Stimulated activated effector memory CD8-positive, alpha-beta T cell treated with anti-CD3 and anti-CD28 coated beads, Interleukin-12 subunit alpha, Interleukin-12 subunit beta, amount 100 ng/mL, for 72 hours (primary cell): ENCODE measurements at regions not wholly inside any gene's neighbourhood (a gene's known extent, or its start where the extent isn't known, plus 50 kb on each side); places are given as distances from the start of the nearest gene placed in this dataset.
"Not testable (repeated sequence)": the region's sequence is repeated elsewhere in the genome, so short reads cannot be mapped to it uniquely, and the experiment has no call there.

Experiments used
- ATAC-seq: fragments of 150-1000 bp; cut with Tn5 transposase; 2 replicates; pipeline ENCODE4 v1.10.0; 2021
- DNase-seq, 2 donors: peaks; one replicate each; pipeline ENCODE4 v3.0.0; 2021 to 2022; ENCODE audit warnings: low spot score in 2 of 2
- H3K27ac Mint-ChIP-seq: one replicate; pipeline ENCODE4 v1.8.0; 2022; ENCODE audit warnings: mild to moderate bottlenecking, mixed read lengths
- H3K36me3 Mint-ChIP-seq: one replicate; pipeline ENCODE4 v1.8.0; 2022; ENCODE audit warnings: mild to moderate bottlenecking, mixed read lengths
- H3K4me1 Mint-ChIP-seq: one replicate; pipeline ENCODE4 v1.8.0; 2022; ENCODE audit warnings: mixed read lengths
- H3K4me3 Mint-ChIP-seq: one replicate; pipeline ENCODE4 v1.8.0; 2022; ENCODE audit warnings: mild to moderate bottlenecking, mixed read lengths
- H3K9me3 Mint-ChIP-seq: one replicate; pipeline ENCODE4 v1.8.0; 2022; ENCODE audit warnings: mixed read lengths

DNA sequence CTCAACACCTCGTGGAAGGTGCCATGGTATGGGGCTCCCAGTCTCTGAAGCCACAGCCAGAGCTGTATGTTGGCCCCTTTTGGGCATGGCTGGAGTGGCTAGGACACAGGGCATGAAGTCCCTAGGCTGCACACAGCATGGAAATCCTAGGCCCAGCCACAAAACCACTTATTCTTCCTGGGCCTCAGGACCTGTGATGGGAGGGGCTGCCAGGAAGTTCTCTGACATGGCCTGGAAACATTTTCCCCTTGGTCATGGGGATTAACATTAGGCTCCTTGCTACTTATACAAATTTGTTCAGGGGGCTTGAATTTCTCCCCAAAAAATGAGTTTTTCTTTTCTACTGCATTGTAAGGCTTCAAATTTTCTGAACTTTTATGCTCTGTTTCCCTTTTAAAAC lies 2091.2 kb upstream of the ACO1 start:
- H3K9me3 Mint-ChIP-seq: peaks cover 7% of the 10 kb centered on the region
- H3K27ac Mint-ChIP-seq: no peak overlapping the region
- no peak overlapping the region for H3K4me3 Mint-ChIP-seq
- no peaks in the 10 kb centered on the region for H3K36me3 Mint-ChIP-seq
- no peak for ATAC-seq
- no peak for DNase-seq
- no peaks in the 10 kb centered on the region for H3K4me1 Mint-ChIP-seq

DNA sequence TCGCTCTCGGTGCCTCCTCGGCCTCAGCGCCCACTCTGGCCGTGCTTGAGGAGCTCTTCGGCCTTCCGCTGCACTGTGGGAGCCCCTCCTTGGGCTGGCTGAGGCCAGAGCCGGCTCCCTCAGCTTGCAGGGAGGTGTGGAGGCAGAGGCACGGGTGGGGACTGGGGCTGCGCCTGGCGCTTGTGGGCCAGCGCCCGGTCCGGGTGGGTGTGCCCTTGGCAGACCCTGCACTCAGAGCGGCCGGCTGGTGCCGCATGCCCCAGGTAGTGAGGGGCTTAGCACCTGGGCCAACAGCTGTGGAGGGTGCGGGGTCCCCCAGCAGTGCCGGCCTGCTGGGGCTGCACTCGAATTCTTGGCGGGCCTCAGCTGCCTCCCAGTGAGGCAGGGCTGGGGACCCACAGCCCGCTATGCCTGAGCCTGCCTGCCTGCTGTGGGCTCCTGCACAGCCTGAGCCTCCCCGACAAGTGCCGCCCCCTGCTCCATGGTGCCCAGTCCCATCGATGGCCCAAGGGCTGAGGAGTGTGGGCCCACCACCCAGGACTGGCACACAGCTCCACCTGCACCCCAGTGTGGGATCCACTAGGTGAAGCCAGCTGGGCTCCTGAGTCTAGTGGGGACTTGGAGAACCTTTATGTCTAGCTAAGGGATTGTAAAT lies 2085.2 kb upstream of the ACO1 start:
- DNase-seq (no peak), ATAC-seq (peak; percentile 32)
- no peak overlapping the region for H3K4me3 Mint-ChIP-seq
- peaks cover 5% of the 10 kb centered on the region for H3K9me3 Mint-ChIP-seq
- H3K36me3 Mint-ChIP-seq: no peaks in the 10 kb centered on the region
- H3K27ac Mint-ChIP-seq: no peak overlapping the region
- H3K4me1 Mint-ChIP-seq: no peaks in the 10 kb centered on the region

DNA sequence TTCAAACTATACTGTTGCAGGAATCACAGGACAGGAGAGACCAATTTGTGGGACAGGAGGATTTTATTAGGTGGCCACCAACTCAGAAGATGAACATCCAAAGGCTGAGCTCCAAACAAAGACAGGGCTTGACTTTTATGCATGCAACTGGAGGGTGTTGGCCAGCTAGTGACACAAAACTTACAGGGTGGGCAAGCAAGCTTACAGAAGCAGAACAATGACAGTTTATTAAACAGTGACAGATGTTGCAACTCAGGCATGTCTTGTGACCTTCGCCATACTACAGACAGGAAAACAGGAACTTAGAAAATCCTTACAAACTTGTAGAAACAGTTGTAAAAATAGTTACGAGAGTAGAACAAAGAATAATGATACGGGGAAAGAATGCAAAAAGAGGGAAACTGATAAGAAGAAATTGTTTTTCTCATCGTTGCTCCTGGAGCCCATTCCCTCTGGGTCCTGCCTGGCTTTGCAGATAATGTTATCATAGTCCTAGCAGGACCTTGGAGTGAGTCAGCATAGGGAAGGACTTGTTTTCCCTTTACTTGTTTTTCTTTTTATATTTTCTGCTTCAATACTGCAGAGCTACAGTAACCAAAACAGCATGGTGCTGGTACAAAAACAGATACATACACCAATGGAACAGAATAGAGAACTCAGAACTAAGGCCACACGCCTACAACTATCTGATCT lies 2083.0 kb upstream of the ACO1 start:
- Mint-ChIP-seq H3K4me3 (no peak overlapping the region), H3K9me3 (peaks cover 3% of the 10 kb centered on the region), H3K4me1 (no peaks in the 10 kb centered on the region), H3K27ac (no peak overlapping the region), H3K36me3 (no peaks in the 10 kb centered on the region)
- no peak for ATAC-seq
- DNase-seq: no peak

DNA sequence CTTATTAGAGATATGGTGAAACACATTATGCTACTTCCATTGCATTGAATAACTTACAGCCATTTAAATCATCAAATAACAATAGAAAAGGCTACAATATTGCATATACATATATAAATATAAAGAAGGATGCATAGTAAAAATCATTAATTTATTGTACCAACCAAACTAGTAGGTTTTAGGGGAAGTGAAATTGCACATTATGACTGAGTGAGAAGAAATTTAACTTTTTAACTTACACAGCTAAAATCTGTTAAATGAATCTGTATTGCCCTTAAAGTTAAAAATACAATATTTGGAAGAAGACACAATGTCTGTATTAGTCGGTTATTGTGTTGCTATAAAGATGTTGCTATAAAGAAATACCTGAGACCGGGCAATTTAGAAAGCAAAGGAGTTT lies 2073.7 kb upstream of the ACO1 start:
- DNase-seq (no peak), ATAC-seq (no peak)
- Mint-ChIP-seq H3K36me3 (no peaks in the 10 kb centered on the region), H3K27ac (no peak overlapping the region), H3K4me1 (no peaks in the 10 kb centered on the region), H3K9me3 (peaks cover 9% of the 10 kb centered on the region), H3K4me3 (no peak overlapping the region)

DNA sequence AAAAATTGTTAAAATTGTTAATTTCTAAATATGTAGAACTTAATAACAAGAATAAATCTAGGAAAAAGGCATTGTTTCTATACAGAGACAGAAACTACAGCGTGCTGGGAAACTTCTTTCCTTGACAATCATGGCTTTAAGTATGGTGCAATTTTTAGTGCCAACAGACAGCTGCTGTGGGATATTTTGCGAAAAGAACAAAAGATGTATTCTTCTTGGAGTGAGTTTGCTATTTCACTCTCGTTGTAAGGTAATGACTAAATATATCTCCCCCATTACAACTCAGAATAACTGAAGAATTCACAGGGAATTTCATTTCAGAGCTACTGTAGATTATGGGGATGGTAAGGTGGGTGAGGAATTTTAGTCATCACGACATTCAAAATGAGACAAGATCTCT lies 2055.0 kb upstream of the ACO1 start:
- no peak for ATAC-seq
- H3K9me3 Mint-ChIP-seq: peaks cover 4% of the 10 kb centered on the region

DNA sequence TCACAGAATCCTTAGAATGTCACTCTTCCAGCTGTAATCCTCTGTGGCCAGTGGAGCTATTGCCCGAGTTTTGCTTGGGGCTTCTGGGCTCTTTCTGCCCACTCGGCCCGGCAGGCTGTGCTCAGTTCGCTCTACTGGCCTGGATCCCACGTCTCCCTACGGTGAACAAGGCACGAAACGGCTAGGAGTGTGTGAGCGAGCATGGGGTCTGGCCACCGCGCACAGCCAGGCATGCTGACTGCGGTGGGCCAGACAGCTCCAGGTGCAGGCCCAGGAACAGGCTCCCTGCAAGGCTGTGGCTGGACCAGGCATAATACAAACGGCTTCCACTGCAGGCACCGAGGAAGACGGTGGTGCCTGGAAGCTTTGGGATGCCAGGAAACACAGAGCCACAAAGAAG lies 2035.5 kb upstream of the ACO1 start:
- Mint-ChIP-seq H3K27ac (no peak overlapping the region), H3K4me1 (no peaks in the 10 kb centered on the region), H3K4me3 (no peak overlapping the region), H3K36me3 (no peaks in the 10 kb centered on the region), H3K9me3 (peaks cover 12% of the 10 kb centered on the region)
- DNase-seq: no peak
- no peak for ATAC-seq

More for the DNA sequence above, 2055.0 kb upstream of the ACO1 start:
- Mint-ChIP-seq H3K4me1 (no peaks in the 10 kb centered on the region), H3K36me3 (no peaks in the 10 kb centered on the region), H3K4me3 (no peak overlapping the region), H3K27ac (no peak overlapping the region)
- no peak for DNase-seq

DNA sequence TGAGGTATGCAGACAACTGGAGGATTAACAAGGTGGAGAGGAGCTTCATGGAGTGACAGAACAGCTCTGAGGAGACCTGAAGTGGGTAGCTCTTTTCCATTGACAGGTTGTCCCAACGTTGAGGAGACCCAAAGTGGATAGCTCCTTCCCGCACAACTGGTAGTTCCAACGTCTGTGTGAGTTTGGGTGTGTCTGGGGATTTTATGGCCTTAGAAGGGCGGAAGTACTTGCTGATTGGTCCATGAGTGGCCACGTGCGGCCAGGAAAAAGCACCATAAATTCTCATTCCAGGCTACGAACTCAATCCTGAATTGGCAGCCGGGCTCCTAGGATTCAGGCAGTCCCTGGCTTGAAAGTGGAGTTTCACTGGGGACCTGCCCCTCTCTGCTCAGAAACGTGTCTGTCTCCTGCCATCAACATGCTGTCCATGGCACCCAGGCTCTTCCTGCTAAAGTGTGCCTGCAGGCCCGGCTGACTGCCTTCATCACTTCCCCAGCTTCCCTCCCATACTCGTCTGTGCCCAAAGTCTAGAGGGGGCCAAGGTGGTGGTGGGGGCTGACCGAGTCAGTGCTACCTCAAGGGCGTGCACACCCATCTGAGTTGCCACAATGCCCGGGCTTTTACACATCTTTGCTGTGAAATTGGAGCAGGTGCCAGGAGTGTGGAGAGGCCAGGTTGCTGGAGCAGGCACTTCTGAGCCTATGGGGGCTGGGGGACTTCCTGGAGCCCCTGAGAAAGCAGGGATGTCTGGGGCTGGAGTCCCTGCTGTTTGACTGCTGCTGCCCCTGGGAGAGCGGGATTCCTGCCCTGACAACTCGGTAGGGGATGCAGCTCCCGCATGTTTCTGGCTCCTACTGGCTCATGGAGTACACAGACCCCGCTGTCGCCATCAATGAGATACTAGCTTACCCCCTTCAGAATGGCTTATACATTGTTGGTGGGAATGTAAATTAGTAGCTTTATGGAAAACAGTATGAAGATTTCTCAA lies 2034.6 kb upstream of the ACO1 start:
- H3K36me3 Mint-ChIP-seq: no peaks in the 10 kb centered on the region
- no peak for DNase-seq
- no peak overlapping the region for H3K4me3 Mint-ChIP-seq
- H3K27ac Mint-ChIP-seq: no peak overlapping the region
- peaks cover 12% of the 10 kb centered on the region for H3K9me3 Mint-ChIP-seq
- no peaks in the 10 kb centered on the region for H3K4me1 Mint-ChIP-seq
- ATAC-seq: no peak

DNA sequence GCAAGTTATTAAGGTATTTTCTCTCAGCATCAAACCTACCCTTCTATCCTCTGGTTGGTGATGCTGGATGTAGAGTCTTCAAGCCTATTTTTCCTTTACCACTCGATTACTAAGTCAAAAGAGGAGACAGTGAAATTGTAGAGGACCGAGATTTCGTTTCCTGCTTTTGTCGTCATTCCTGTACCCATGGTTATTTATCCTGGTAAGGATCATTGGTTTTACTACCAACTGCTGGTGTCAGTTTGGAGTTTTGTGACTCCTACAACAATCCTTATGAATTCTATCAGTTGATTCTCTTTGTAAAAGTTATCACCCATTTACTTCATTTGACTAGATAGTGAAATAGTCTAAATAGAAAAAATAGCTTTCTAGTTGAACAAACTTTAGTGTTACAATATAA lies 2028.2 kb upstream of the ACO1 start:
- Mint-ChIP-seq H3K9me3 (peaks cover 4% of the 10 kb centered on the region), H3K36me3 (no peaks in the 10 kb centered on the region), H3K4me3 (no peak overlapping the region), H3K27ac (no peak overlapping the region), H3K4me1 (no peaks in the 10 kb centered on the region)
- ATAC-seq: no peak
- no peak for DNase-seq

DNA sequence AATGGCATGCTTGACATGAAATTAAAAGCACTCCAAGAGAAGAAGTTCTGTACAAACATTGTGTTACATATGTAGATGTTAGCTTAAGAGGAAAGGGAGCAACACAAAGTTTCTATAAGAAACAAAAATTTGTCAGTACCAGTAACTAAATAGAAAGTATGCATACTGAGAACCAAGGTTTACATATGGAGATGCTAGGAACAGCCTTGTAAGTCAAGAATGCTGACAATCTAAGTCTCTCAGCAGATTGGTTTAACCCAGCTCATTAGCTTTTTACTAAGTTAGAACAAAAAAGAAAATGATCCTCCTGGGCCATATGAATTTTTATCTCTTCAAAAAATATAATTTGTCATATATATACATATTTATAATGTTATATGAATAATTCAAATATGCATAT lies 2022.1 kb upstream of the ACO1 start:
- DNase-seq (no peak), ATAC-seq (no peak)
- Mint-ChIP-seq H3K27ac (no peak overlapping the region), H3K4me1 (no peaks in the 10 kb centered on the region), H3K36me3 (no peaks in the 10 kb centered on the region), H3K4me3 (no peak overlapping the region), H3K9me3 (peaks cover 4% of the 10 kb centered on the region)

DNA sequence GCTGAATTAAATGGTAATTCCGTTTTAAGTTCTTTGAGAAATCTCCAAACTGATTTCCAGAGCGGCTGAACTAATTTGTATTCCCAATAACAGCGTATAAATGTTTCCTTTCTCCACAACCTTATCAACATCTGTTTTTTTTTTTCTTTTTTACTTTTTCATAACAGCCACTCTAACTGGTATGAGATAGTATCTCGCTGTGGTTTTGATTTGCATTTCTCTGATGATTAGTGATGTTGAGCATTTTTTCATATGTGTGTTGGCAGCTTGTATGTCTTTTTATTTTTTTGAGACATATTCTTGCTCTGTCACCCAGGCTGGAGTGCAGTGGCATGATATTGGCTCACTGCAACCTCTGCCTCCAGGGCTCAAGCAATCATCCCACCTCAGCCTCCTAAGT lies 2018.3 kb upstream of the ACO1 start:
- H3K4me1 Mint-ChIP-seq: not testable (repeated sequence)

DNA sequence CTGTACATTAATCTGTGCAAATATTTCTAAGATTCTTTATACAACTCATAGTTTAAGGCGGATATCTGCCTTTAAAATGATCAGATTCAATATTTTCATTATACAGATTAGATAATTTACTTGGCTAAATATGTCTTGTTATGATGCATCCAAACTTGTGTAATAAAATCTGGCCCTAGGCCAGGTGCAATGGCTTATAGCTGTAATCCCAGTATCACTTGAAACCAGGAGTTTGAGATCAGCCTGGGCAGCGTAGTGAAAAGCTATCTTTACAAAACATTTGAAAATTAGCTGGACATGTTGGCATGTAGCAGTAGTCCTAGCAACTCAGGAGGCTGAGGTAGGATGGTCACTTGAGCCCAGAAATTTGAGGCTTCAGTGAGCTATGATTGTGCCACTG lies 2002.2 kb upstream of the ACO1 start:
- no peak for DNase-seq

More for the DNA sequence above, 2018.3 kb upstream of the ACO1 start:
- H3K36me3 Mint-ChIP-seq, ATAC-seq, H3K4me3 Mint-ChIP-seq, H3K27ac Mint-ChIP-seq, DNase-seq, H3K9me3 Mint-ChIP-seq: not testable (repeated sequence)

DNA sequence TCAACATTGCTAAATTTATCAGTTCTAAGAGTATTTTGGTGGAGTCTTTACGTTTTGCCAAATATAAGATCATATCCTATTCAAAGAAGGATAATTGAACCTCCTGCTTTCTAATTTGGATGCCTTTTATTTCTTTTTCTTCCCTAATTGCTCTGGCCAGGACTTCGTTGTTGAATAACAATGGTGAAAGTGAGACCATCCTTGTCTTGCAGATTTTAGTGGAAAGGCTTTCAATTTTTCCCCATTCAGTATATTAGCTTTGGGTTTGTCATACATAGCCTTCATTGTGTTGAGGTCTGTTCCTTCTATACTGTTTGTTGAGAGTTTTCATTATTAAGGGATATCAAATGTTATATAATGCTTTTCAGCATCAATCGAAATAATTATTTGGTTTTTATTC lies 1974.2 kb upstream of the ACO1 start:
- no peak for ATAC-seq
- no peaks in the 10 kb centered on the region for H3K4me1 Mint-ChIP-seq
- H3K27ac Mint-ChIP-seq: no peak overlapping the region
- H3K4me3 Mint-ChIP-seq: no peak overlapping the region
- H3K9me3 Mint-ChIP-seq: peaks cover 24% of the 10 kb centered on the region
- H3K36me3 Mint-ChIP-seq: no peaks in the 10 kb centered on the region
- DNase-seq: no peak

More for the DNA sequence above, 2002.2 kb upstream of the ACO1 start:
- Mint-ChIP-seq H3K27ac (no peak overlapping the region), H3K4me3 (no peak overlapping the region), H3K9me3 (peaks cover 2% of the 10 kb centered on the region), H3K36me3 (no peaks in the 10 kb centered on the region), H3K4me1 (no peaks in the 10 kb centered on the region)
- no peak for ATAC-seq

DNA sequence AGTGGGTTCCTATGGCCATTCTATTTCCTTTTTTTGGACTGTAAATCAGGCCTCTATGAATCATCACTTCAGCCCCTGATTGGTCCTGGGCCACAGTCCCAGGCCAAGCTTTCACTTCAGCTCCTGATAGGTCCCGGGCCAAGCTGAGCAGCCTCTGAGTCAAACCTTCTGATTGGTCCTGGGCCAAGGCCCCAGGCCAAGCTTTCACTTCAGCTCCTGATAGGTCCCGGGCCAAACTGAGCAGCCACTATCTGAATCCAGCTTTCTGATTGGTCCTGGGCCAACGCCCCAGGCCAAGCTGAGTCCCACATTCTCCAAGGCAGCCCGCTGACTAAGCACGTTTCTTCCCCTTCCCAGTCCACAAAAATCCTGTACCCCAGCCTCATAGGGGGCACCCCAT lies 1972.9 kb upstream of the ACO1 start:
- H3K4me3 Mint-ChIP-seq: no peak overlapping the region
- no peak overlapping the region for H3K27ac Mint-ChIP-seq
- H3K36me3 Mint-ChIP-seq: no peaks in the 10 kb centered on the region
- peaks cover 24% of the 10 kb centered on the region for H3K9me3 Mint-ChIP-seq
- DNase-seq: no peak
- ATAC-seq: no peak
- H3K4me1 Mint-ChIP-seq: no peaks in the 10 kb centered on the region

DNA sequence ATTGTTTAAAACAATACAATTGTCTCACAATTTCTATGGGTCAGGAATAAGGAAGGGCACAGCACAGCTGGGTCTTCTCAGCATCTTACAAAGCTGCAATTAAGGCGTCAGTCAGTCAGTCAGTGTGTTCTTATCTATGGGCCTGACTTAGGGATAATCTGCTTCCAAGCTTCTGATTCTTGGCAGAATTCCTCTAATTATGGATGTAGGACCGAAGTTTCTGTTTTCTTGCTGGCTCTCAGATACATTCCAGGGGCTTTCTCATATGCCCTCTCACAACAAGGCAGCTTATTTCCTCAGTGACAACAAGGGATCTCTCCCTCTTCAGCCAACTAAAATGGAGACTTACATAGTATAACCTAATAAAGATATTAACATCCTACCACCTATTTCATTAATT lies 1925.3 kb upstream of the ACO1 start:
- Mint-ChIP-seq H3K36me3 (no peaks in the 10 kb centered on the region), H3K9me3 (peaks cover 7% of the 10 kb centered on the region), H3K4me3 (no peak overlapping the region), H3K27ac (no peak overlapping the region), H3K4me1 (no peaks in the 10 kb centered on the region)
- ATAC-seq (no peak), DNase-seq (no peak)

DNA sequence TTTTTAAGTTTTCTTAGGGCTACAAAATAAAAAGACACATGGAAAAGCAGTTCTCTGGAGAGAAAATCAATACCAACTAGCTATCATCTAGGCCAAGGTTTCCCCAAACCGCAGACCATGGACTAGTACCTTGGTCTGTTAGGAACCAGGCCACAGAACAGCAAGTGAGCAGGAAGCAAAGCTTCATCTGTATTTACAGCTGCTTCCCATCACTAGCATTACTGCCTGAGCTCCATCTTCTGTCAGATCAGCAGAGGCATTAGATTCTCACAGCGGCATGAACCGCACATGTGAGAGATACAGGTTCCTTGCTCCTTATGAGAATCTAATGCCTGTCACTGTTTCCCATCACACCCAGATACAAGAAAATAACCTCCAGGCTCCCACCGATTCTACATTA lies 1907.6 kb upstream of the ACO1 start:
- Mint-ChIP-seq H3K9me3 (peaks cover 6% of the 10 kb centered on the region), H3K36me3 (no peaks in the 10 kb centered on the region), H3K4me1 (no peaks in the 10 kb centered on the region), H3K27ac (no peak overlapping the region), H3K4me3 (no peak overlapping the region)
- DNase-seq: no peak
- no peak for ATAC-seq
